ENCODE measurements at regions not wholly inside any gene's neighbourhood (a gene's known extent, or its start where the extent isn't known, plus 50 kb on each side); places are given as distances from the start of the nearest gene placed in this dataset.

GRCh38 chrX:82842286-82842685, 665.8 kb upstream of the POU3F4 start:
- TF ChIP-seq EZH2 (IDR thresholded peaks at IDR 0.05; ENCODE audit: insufficient read depth, poor library complexity, severe bottlenecking) (no peak), EZH2phosphoT487 (IDR thresholded peaks at IDR 0.05; ENCODE audit: insufficient read depth, low read depth) (no peak)

Measured in GM23248 (cell line).